OCI-LY1 (cell line): ENCODE measurements at regions not wholly inside any gene's neighbourhood (a gene's known extent, or its start where the extent isn't known, plus 50 kb on each side); places are given as distances from the start of the nearest gene placed in this dataset.

Experiments
- EZH2 ChIP-seq: fragments of 200-600 bp; sonication (generic), shearing (Covaris generic); IDR thresholded peaks from 2 replicates; pipeline ENCODE4 v1.8.0; 2017; ENCODE audit warnings: borderline replicate concordance, mixed run types, mild to moderate bottlenecking, antibody characterized with exemption, low read length, moderate library complexity, mixed read lengths
- TF ChIP-seq, protein P1 (sequence below): fragments of 200-600 bp; sonication (generic), shearing (Covaris generic); IDR thresholded peaks from 2 replicates; pipeline ENCODE4 v1.5.1; 2017; ENCODE audit warnings: mild to moderate bottlenecking, antibody characterized with exemption, low read length, moderate library complexity, mixed read lengths

DNA sequence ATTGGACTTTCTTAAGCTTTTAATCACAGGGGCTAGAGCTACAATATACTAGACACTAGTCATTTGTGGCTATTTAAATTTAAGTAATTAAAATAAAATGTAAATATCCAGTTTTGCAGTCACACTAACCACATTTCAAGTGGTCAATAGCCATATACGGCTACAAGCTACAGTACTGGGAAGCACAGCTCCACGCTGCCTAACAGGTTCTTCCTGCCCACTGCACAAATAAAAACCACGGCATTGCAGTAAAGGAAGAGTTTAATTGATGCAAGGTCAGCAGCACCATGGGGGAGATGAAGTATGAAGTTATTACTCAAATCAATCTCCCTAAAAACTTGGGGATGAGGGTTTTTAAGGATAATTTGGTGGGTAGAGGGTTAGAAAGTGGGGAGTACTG is 134.1 kb downstream of the LURAP1L start:
- TF ChIP-seq, protein P1, sequence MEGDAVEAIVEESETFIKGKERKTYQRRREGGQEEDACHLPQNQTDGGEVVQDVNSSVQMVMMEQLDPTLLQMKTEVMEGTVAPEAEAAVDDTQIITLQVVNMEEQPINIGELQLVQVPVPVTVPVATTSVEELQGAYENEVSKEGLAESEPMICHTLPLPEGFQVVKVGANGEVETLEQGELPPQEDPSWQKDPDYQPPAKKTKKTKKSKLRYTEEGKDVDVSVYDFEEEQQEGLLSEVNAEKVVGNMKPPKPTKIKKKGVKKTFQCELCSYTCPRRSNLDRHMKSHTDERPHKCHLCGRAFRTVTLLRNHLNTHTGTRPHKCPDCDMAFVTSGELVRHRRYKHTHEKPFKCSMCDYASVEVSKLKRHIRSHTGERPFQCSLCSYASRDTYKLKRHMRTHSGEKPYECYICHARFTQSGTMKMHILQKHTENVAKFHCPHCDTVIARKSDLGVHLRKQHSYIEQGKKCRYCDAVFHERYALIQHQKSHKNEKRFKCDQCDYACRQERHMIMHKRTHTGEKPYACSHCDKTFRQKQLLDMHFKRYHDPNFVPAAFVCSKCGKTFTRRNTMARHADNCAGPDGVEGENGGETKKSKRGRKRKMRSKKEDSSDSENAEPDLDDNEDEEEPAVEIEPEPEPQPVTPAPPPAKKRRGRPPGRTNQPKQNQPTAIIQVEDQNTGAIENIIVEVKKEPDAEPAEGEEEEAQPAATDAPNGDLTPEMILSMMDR: no peak
- TF ChIP-seq EZH2: no peak
